GM12892 (cell line): ENCODE measurements at regions not wholly inside any gene's neighbourhood (a gene's known extent, or its start where the extent isn't known, plus 50 kb on each side); places are given as distances from the start of the nearest gene placed in this dataset.

Experiments used
- POLR2A ChIP-seq: IDR thresholded peaks from 2 replicates; pipeline ENCODE4 v1.6.1; 2011; ENCODE audit warnings: low read depth, low read length, control low read depth
- POLR2AphosphoS5 ChIP-seq: IDR thresholded peaks from 2 replicates; pipeline ENCODE4 v1.6.1; 2011; ENCODE audit warnings: low read depth, low read length, control low read depth

DNA sequence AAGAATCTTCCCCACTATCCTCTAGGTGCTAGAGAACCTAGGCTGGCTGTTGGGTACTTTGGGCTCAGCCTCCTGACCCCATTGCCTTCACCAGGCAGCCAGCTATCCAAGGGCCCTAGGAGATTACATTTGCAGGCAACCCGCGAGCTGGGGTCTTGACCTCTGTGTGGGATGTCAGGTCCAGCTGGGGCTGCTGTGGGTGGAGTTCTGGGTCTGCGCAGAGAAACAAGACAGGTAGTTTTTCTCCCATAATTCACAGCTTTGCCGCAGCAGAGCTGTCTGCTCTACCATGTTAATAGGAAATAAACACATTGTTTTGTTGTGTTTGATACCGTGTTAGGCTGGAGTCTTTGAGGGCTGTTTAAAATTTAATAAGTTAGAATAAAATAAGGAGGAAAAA, 142.8 kb upstream of the PLET1 start:
- no peak for TF ChIP-seq POLR2A
- no peak for TF ChIP-seq POLR2AphosphoS5
